ENCODE measurements at regions not wholly inside any gene's neighbourhood (a gene's known extent, or its start where the extent isn't known, plus 50 kb on each side); places are given as distances from the start of the nearest gene placed in this dataset.
"Not testable (repeated sequence)": the region's sequence is repeated elsewhere in the genome, so short reads cannot be mapped to it uniquely, and the experiment has no call there.

DNA sequence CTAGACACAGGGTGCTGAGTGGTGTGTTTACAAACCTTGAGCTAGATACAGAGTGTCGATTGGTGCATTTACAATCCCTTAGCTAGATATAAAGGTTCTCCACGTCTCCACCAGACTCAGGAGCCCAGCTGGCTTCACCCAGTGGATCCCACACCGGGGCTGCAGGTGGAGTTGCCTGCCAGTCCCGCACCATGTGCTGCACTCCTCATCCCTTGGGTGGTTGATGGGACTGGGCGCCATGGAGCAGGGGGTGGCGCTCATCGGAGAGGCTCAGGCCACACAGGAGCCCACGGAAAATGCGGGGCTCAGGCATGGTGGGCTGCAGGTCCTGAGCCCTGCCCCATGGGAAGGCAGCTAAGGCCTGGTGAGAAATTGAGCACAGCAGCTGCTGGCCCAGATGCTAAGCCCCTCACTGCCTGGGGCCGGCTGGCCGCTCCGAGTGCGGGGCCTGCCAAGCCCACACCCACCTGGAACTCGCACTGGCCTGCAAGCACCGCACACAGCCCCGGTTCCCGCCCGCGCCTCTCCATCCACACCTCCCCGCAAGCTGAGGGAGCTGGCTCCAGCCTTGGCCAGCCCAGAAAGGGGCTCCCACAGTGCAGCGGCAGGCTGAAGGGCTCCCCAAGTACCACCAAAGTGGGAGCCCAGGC is 418.4 kb downstream of the KIF20B start:
- TF ChIP-seq, protein P1, sequence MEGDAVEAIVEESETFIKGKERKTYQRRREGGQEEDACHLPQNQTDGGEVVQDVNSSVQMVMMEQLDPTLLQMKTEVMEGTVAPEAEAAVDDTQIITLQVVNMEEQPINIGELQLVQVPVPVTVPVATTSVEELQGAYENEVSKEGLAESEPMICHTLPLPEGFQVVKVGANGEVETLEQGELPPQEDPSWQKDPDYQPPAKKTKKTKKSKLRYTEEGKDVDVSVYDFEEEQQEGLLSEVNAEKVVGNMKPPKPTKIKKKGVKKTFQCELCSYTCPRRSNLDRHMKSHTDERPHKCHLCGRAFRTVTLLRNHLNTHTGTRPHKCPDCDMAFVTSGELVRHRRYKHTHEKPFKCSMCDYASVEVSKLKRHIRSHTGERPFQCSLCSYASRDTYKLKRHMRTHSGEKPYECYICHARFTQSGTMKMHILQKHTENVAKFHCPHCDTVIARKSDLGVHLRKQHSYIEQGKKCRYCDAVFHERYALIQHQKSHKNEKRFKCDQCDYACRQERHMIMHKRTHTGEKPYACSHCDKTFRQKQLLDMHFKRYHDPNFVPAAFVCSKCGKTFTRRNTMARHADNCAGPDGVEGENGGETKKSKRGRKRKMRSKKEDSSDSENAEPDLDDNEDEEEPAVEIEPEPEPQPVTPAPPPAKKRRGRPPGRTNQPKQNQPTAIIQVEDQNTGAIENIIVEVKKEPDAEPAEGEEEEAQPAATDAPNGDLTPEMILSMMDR (IDR thresholded peaks at IDR 0.05): not testable (repeated sequence)
- TF ChIP-seq EZH2 (IDR thresholded peaks at IDR 0.05; ENCODE audit: borderline replicate concordance, insufficient read depth, low read depth, low read length, poor library complexity, severe bottlenecking): not testable (repeated sequence)

Measured in B cell (primary cell).